GM21737 (cell line): ENCODE measurements at regions not wholly inside any gene's neighbourhood (a gene's known extent, or its start where the extent isn't known, plus 50 kb on each side); places are given as distances from the start of the nearest gene placed in this dataset.
"Not testable (repeated sequence)": the region's sequence is repeated elsewhere in the genome, so short reads cannot be mapped to it uniquely, and the experiment has no call there.

Experiments
- ATAC-seq: cut with Tn5 transposase; IDR thresholded peaks from one replicate; pipeline ENCODE4 v1.9.1; 2021; ENCODE audit warnings: mild to moderate bottlenecking, moderate library complexity; ENCODE audit not compliant: unreplicated experiment

DNA sequence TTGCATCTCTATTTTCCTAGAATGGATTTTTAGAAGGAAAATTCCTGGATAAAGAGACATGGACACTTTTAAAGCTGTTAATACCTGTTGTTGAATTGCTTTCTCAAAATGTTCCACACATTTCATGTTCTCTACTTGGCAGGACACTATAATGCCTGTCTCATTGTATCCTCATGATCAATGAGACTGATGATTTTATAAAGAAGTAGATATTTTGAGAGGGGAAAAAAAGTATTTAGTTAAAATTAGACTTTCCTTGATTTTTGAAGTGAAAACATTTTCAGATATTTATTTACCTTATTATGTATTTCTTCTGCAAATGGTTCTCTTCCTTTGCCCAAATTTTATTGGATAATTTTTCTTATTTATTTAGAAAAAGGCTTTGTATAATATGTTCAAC, 242.5 kb downstream of the MYCN start:
- no peak for ATAC-seq

DNA sequence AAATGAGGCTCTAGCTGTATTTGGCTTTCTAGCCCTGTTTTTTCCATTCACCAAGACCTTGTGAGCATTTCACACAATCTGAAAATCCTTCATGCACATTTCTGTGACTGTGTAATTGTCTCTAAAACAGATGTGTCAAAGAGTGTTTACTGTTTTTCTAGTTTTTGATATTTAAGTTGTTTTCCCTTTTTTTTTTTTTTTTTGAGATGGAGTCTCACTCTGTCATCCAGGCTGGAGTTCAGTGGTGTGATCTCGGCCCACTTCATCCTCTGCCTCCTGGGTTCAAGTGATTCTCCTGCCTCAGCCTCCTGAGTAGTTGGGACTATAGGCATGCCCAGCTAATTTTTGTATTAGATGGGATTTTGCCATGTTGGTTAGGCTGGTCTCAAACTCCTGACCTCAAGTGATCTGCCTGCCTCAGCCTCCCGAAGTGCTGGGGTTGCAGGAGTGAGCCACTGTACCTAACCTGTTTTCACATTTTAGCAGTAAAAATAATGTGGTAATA, 242.0 kb downstream of the MYCN start:
- not testable (repeated sequence) for ATAC-seq

DNA sequence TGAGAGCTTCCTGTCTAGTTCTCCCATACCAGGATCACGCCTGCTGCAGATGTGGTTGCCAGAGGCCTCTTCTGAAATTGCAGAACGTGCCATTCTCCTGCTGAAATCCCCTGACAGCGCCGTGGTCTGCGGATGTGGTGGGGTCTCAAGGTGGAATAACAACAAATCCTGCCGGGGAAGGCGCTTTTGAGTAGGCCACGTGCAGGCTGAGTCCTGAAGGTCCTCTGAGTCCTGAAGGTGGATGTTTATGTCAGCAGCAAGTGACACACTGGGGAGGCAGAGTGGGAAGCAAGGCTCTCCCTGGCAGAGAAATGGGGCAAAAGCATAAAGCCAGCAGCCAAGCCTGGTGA, 241.4 kb downstream of the MYCN start:
- ATAC-seq = no peak

DNA sequence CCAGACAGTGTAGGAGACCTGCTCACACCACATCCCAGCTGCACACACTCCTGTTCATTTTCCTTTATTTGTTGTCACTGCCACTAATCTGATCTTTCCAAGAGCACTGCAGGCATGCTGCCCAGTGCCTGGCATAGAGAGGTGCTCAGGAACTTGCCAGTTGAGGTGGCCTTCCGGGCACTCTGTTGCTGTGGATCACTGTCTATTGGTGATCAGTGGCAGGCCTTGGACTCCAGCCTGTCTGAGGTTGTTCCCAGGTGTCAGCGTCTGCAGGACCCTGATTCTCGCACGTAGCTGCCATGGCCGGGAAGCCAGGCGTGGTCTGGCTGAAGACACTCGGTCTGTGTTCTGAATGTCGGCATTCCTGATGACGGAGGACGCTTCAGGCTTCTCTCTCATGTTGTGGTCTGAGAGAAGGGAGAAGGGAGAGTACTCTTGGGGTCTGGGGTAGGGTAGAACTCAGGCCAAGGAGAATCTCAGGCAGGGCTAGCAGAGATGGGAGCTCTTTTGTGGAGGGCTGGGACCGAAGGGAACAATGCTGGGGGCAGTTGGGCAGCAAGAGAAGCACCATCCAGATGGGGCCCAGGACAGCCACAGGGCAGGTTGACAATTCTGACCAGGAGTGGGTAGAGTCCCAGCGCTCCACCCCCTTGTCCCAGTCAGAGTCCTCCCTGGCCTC, 240.9 kb downstream of the MYCN start:
- no peak for ATAC-seq

DNA sequence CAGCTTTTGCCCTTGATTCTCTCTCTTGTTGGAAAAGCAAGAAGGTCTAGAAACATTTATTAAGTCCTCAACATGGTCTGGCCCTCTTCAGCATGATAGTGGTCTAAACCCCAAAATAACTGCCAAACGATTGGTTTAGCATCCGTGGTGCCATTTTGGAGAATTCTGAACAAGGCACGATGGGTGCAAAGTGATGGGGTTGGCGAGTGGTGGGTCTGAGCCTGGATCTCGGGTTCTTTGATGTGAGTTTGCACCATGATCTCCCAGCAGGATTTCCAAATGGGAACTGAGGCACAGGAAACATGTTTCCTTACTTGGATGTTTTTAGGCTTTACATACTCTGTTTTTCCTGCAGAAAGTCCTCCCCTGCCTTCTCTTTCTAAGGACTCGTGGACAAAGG, 240.3 kb downstream of the MYCN start:
- ATAC-seq = no peak

DNA sequence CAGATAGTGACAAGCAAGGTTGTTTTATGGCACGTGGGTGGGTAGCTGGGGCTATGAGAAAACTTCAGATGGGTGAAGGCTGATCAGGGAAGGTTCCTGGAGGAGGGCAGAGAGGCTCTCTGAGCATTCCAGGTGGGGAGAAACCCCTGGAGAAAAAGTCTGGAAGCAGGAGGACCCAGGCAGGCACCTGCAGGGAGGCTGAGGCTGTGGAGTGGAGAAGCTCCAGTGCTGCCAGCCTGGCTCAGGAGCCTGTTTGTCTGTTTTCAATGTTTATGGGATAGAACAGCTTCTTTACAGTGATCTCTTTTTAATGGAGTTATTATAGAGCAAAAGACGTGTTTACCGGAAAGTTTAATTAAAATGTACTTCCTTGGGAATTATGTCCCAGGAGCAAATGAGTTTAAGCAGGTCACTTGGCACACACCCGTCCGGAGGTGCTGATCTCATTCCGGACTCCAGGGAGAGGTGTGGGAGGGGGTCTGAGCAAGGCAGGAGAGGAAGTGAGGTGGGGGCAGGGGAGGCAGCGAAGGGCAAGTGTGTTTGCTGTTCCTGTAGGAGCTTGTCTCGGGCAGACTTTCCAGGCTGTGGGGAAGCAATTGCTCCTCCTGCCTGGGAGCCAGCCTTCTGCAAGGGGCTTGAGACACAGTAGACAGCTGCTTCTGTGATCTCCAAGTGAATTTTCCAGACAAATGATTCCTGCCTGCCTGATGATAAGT, 239.5 kb downstream of the MYCN start:
- ATAC-seq = no peak

DNA sequence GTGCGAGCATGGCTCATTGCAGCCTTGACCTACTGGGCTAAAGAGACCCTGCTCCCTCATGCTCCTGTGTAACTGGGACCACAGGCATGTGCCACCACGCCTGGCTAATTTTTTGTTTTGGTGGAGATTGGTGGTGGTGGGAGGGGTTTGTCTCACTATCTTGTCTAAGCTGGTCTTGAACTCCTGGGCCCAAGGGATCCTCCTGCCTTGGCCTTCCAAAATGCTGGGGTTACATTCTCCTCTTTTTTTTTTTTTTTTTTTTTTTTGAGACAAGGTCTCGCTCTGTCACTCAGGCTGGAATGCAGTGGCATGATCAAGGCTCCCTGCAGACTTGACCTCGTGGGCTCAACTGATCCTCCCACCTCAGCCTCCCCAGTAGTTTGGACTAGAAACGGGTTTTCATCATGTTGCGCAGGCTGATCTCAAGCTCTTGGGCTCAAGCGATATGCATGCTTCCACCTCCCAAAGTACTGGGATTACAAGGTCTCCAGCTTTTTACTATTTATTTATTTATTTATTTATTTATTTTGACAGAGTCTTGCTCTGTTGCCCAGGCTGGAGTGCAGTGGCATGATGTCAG, 238.3 kb downstream of the MYCN start:
- no peak for ATAC-seq

DNA sequence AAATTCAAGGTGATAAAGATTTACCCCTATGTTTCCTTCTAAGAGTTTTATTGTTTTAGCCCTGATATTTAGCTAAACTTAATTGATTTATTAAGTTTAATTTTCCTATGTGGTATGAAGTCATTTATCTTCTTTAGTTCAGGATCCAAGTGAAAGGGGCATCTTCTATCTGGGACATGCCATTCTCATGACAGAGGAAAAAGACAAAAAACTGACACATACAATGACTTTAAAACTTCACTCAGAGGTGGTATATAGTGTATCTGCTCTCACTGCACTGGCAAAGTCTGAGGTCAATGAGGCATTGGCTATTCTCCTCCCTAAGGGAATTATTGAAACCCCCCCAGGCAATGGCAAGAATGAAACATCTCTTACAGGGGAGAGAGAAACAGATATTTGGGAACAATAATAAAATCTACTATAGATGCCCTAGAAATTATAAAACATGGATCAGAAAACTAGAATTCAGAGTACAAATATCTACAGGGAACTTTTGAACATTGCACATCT, 237.4 kb downstream of the MYCN start:
- ATAC-seq = no peak

DNA sequence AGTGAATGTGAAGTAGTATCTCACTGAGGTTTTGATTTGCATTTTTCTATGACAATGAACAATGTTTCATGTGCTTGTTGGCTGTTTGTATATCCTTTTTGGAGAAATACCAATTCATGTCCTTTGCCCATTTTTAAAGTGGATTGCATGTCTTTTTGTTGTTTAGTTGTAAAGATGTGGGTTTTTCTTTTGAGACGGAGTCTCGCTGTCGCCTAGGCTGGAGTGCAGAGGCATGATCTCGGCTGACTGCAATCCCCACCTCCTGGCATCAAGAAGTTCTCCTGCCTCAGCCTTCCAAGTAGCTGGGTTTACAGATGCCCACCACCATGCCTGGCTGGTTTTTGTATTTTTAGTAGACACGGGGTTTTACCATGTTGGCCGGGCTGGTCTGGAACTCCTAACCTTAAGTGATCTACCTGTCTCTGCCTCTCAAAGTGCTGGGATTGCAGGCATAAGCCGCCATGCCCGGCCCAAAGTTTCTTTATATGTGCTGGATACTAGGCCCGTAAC, 236.7 kb downstream of the MYCN start:
- ATAC-seq = no peak

DNA sequence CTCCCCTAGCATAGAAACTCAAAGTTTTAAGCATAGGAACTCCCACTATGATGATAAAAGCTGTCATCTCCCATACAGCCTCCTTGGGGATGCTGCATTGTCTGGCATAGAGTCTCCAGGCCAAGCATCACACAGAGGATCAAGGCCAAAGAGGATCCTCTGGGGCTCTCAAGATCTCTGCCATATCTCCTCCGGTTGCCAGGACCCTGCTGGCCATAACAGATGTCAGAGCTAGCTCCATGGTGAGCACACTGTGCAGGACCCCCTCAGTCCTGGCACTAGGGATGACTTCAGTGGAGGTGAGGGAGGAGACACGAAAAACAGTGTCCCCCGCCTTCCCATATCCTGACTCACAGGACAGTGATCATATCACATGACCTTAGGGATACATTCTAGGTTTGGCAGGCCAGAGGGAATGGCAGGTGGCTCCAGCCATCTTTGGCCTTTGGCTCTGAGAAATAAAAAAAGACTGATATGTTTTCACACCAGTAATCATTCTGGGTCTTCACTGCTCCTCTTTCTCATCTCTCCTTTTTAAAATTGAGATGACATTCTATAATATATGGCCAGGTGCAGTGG, 235.0 kb downstream of the MYCN start:
- no peak for ATAC-seq

DNA sequence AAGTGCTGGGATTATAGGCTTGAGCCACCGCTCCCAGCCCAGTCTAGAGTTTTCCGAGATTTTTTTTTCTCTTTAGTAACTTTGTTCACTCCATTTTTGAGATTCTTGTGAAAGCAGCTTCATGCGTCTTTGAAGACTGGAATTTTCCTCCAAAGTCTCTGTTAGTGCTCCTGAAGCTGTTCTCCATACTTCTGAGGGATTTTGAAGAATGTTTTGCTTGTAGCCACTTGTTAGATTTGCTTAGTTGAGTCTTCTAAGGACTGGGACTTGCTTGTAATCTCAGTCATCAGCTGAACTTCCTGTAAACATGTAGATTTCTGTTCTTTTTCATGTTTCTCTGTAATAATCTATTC, 234.3 kb downstream of the MYCN start:
- ATAC-seq = no peak

DNA sequence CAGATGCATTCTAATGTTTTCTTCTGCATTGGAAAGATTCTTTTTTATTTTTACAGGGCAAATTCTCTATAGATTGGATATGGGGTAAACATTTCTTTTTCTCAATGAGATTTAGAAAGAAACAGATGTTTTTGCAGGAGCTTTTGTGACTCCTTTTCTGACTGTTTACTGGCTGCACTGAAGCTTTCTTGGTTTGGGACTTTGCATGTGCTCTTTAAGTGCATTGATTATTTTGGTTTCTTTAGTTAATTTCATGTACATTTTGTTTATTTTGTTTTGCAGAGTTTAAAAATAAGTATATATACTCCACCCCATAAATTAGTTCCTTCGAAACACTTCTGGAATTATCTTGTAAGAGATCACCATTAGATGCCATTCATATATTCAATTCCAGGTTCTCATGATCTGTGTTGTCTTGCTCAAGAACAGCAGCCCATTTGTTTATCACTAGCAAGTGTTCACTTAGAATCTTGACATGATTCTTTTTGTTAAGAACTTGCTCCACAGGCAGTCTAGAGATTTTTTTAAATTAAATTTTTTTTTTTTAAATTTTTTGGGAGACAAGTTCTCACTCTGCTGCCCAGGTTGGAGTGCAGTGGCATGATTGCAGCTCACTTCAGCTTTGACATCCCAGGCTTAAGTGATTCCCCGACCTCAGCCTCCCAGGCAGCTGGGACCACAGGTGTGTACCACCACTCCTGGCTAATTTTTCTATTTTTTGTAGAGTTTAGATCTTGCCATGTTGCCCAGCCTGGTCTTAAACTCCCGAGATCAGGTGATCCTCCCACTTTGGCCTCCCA, 233.7 kb downstream of the MYCN start:
- ATAC-seq = no peak

DNA sequence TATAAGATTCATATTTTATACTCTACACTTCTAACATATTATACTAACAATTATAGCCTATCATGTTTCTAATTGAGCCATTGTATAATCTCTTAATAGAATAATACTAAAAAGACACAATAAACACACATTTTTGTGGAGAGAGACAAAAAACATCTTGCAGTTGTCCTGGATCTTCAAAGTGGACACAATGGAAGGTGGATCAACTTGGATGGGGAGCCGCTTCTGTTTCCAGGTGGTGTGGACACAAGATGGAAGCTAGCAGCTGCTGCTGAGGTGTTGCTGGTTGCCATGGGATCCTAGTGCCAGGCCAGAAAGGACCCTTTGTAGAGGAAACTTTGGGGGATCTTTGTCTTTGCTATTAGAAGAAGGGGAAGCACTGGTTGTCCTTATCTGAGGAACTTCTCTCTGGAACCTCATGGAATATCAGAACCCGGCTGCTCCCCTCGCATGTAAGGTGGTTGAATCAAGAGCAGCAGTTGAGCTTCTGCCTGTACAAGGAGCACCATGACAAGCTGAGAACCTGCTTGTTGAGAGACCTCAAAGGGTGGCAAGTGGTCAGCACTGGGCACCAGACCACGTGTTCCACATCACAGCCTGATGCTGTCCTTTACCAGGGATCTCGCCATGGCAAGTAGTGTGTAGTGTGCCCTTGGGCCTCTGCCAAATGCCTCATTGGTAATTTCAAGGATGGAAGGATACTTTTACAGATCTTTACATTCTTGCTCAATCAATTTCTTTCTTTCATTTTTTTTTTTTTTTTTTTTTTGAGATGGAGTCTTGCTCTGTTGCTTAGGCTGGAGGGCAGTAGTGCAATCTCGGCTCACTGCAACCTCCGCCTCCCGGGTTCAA, 232.2 kb downstream of the MYCN start:
- ATAC-seq = no peak

DNA sequence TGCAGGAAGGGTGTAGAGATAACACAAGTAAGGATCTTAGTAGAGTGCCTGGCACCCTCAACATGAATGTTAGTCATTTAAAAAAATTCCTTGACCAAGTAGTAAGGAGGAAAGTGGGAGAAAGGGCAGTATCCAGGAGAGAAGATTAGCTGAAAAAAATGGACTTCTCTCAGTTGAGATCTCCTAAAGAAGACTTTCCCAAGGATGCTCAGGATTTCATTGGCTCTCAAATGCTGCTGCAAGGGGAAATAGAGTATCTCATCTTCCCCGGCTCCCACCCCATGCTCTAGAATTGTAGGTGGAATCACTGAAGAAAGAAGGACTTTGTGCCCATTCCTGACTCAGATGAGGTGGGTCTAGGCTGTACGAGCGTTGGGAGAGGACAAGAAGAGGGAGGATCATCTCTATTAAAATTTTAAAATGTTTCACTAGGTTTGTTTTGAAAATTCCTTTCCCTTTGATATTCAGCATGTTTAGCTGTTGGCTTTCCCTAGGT, 231.1 kb downstream of the MYCN start:
- ATAC-seq = no peak

DNA sequence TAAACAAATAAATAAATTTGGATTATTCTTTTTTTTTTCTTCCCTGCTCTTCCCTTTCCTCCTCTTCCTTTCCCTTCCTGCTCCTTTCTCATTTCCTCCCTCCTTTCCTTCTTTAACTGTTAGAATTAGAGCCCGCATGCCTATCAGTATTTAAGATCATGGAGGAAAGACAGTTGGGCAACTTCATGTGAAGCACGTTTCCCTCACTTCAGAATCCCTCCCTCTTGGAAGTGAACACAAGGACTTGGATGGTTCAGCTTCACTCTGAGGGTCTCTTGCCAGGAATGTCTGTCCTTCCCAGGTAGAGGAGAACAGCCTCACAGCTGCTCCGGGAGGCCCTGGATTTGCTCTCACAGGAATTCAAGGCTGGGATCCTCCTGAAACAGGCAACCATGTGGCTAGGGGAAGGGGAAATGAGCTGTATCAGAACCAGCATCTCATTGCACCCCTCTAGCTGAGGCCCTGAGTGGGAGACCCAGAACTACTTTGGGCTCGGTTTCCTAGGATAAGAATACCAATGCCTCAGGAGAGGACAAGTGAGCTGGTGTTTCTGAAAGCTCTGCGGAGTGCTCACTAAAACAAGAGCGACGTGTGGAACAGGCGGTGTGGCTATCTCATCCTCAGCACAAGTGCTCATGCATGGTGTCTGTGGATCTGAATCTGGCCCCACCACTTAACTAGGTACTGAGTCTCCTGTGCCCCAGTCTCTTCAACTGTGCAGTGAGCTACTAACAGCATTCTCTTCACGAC, 230.5 kb downstream of the MYCN start:
- ATAC-seq = no peak

DNA sequence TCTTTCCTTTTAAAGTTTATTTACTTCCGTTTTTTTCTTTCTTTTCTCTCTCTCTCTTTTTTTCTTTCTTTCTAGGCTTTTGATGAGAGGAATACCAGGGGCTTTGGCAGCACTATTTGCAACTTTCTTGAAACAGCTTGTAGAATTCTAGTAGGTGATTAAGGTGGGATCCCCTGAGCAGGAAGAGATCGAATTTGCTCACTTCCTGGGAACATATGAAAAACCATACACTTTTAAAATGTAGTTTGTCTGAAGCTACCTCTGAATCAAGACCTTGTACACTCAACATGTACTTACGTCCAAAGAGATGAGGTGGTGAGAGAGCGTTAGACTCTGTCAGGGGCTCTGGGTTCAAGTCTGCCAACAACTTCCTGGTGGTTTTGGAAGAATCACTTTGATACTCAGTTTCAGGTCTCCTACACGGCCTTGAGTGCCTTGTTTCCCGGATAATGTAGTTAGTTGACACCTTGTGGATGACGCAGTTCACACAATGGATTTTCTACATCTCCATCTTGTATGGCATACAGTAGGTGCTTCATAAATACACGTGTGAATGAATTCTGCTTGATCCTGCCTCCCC, 229.1 kb downstream of the MYCN start:
- no peak for ATAC-seq

DNA sequence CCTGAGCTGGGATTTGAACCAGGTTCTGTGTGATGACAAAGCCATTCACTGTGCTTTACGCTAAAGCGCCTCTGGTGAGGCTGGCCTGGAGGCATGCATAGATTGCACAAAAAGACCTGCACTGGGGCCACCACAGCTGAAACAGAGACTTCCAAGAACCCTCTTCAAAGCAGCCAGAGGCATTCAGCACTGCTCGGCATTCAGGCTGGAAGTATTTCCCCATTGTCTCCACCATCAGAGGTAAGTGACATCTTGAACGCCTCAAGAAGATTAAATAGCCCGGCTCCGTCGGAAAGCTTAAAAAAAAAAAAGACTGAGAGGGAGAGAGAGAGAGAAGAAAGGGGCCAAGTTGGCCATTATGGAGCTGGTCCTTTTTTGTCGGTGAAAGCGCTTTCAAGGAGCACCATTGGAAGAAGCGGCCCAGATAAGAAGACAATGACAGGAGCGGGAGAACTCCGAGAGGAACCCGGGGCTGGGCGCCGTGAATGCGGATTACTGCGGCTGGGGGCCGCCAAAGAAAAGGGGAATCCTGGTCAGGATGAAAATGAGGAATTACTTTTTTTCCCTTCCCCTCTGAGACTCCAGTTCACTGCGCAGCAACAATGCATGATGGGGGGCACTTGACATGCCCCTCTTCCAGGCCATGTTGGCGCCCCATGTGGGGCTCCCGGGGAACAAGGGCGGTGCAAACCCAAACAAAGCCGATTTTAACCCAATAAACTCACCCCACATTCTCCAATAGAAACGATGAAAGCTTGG, 228.3 kb downstream of the MYCN start:
- no peak for ATAC-seq

DNA sequence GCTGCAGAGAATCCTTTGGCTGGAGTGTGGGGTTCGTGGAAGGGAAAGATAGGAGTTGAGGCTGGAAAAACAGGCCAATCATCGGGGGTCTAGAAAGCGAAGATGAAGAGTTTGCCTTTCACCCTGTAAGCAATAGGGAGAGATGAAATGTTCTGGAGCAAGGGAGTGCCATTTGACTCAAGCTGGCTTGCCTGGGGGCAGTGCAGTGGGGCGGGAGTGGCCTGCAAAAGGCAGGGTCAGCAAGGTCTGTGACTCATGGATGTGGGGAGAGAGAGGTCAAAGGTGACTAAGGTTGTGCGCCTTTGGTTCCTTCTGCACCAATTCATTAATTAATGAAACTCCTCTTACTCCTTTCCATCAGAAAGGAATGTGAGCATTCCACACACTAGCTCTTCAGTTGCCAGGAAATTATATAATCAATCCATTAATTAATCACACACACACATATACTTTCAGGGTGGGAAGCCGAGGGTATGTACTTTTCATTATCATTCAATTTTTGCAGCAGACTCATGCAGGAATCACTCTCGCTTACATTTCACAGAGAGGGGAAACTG, 227.6 kb downstream of the MYCN start:
- no peak for ATAC-seq
